ENCODE measurements at regions not wholly inside any gene's neighbourhood (a gene's known extent, or its start where the extent isn't known, plus 50 kb on each side); places are given as distances from the start of the nearest gene placed in this dataset.
"Not testable (repeated sequence)": the region's sequence is repeated elsewhere in the genome, so short reads cannot be mapped to it uniquely, and the experiment has no call there.

DNA sequence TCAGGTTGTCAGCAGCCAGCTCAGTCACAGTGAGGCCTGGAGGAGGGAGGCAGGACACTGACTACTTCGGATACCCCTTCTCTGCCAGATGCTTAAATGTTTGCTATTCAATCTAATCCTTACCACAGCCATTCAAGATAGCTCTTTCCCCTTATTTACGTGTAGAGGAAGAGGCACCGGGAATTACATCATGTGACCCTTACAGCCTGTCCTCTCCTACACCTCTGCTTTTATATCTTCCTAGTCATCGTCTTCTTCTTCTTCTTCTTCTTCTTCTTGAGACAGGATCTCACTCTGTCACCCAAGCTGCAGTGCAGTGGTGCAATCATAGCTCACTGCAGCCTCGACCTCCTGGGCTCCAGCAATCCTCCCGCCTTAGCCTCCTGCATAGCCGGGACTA is 148.1 kb upstream of the NEDD9 start:
- no peak for DNase-seq

DNA sequence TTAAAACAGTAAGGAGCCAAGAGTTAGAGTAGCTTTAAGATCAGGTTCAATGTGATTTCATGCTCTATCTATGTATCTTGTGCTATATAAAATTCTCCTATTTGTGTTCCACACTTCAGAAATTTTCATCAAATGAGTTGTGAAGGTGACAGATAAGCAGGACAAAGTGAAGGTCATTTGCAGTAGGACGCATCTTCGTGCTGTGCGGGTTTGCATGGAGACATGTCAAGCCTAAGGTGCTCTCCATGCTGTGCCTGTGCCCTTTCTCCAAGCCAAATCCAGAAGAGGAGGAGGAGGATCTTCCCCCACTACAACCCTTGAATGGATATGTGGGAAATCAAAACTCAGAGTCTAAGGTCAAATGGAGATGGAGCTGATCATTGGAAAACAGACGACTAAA is 147.3 kb upstream of the NEDD9 start:
- DNase-seq, result no peak

DNA sequence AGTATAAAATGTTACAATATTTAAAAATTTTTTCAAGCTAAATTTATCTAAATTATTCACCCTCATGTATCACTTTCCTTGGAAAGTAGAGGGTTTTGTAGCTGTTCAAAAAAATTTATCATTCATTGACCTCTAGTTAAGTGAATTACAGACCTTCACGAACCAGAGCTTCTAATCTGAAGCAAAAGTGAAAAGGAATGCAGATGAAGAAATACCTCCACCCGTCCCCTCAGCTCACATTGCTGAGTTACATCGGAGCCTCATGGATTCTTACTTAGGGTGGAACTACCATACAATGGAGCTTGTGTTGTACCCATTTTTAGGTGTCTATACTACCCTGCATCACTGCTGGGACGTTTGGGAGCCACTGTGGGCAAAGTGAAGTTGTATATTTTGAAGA is 146.2 kb upstream of the NEDD9 start:
- DNase-seq, result no peak

DNA sequence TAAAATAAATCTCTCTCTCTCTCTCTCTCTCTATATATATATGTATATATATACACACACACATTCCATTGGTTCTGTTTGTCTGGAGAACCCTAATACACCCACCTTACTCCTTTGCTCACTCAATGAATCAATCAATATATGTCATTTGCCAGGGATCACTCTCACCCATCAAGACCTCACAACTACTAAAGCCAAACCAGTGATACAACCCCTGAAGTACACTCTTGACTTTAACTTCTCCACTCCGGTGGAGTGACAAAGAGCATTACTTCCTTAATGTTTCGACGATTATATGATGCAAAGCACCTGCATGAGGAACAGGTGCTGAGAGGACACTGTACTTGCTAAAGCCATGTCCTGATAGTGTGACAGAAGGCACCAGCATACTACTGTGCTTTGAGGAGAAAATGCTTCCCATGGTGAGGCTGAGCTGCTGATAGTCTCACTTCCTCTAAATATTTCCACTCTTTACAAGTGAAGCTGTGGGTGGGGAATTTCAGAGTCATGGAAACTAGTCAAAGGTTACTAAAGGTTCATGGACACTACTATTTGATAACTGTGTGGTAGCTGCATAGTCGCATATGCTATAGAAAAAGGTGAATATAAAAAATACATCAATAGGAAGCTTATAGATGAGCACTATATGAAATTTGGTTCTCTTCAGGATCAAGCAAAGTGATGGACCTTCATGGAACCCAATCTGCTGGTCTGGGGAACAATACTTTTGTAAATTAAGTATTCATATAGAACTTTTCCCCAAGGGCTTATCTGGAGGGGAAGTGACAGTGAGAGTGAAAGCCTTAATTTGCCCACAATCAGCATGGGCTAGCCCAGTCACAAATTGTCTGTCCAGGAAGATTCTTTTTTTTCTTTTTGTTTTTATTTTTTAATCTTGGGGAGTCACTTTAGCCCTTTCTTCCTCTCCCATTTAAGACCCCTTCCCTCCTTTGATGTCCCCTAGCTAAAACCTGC is 141.9 kb upstream of the NEDD9 start:
- no peak for DNase-seq

DNA sequence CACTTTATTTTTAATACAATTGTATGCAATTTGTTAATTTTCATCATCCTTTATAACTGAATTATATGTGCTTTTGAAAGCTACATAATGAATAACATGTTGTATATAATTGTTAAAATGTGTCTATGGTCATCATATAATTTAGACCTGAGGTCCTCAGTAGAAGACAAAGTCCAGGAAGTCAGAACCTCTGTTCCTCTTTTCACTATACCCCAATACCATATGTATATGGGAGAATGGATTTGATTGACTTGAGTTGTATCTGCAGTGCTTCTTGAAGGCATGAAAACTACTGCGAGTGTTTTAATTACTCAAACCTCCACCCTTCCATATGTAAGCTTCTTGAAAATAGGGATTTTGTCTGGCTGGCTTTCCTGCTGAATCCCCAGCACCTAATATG is 140.7 kb upstream of the NEDD9 start:
- DNase-seq, result no peak

DNA sequence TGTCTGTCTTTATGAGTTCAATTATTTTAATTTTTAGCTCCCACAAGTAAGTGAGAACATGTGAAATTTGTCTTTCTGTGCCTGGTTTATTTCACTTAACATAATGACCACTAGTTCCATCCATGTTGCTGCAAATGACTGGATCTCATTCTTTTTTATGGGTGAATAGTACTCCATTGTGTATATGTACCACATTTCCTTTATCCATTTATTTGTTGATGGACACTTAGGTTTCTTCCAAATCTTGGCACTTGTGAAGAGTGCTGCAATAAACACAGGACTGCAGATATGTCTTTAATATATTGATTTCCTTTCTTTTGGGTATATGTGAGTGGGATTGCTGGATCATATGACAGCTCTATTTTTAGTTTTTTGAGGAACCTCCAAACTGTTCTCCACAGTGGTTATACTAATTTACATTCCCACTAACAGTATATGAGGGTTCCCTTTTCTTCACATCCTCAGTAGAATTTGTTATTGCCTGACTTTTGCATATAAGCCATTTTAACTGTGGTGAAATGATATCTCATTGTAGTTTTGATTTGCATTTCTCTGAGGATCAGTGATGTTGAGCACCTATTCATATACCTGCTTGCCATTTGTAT is 139.8 kb upstream of the NEDD9 start:
- DNase-seq, result not testable (repeated sequence)

DNA sequence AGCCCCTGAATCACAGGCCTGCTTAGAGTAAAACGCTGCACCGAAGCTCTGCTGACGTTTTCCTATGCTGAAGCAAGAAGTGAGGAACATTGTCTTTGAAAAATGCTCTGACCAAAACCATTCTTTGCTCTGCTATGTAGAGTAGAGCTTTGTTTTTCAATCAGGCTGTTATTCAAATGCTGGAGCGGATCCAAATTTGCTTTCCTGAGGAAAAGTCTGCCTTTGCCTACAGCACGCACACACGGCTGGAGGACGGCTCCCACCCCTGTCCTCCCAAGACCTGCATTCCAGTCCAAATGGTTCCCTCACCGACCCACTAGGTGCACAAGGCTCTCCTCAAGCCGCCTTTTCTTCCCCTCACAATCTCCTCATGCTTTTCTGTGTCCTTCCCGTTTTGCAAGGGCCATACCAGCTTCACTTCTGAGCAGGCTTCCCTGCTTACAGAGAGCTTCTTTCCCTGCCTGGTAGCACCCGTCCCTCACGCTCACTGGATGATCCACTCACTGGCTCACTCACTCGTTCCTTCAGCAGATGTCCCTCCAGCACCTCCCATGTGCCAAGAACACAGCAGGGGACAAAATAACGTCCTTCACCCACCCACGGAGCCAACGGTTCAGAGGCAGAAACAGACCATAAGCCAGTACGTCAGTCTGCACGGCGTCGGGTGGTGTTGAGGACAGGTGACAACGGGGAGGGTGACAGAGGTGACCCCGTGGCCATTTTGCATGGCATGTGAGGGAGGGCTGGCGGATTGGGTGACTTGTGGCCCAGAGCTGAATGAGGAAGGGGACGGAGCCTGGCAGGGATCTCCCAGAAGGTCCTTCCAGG is 137.9 kb upstream of the NEDD9 start:
- DNase-seq, result no peak

DNA sequence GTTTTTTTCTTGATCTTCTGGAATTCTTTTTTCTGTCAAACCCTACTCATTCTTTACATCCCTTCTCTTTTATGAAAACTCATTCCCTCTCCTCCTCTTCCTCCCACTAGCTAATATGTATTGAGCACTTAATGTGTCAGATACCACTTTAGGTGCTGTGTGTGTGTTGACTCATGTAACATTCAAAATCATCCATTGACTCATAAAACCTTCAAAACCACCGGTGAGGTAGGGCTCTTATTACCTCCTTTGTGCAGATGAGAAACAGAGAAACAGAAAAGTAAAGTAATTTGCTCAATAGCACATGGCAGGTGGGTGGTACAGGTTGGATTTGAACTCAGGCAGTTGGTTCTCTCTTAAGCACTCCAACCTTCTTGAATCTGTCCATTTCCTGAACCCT is 136.3 kb upstream of the NEDD9 start:
- no peak for DNase-seq

DNA sequence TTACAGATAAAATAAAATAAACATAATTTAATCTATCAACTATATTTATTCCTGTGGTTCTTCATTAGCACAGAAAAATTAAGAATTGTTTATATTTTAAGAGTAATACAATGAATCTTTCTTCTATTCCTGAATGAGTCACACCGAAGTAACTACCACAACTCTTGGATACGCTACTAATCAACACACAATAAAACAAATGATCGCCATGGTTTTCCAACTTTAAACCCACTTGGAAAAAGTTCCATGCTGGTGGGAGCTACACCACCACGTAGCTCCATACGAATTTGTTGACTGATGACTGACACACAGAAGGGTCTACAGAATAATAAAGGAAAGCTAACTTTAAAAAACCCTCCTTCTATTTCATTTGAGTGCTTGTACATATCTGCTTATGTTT is 135.8 kb upstream of the NEDD9 start:
- DNase-seq, result no peak

DNA sequence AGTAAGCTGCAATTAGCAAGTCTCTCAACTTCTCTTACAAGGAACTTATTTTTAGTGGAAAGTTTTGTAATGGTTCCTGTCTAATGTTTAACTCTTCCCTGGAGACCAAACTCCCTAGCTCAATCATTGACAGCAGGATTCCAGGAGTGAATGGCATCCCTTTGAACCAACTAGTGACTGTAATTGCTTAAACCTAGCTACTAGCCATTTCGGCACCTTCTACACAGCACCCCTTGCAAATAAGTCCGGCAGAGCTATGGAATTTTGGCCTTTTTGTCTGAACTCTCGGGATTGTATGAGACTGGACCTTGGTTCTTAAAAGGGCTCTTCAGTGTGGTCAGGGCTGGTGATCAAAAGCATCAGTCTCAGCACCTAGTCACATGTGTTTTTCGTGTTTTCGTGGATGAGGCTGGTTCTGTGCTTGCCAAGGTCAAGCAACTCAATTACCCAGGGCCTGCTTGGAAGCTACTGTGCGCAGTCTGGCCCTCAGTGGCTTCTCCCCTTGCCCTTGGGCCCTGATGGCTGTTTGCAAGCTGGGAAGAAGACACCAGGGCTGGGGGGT is 135.3 kb upstream of the NEDD9 start:
- no peak for DNase-seq

DNA sequence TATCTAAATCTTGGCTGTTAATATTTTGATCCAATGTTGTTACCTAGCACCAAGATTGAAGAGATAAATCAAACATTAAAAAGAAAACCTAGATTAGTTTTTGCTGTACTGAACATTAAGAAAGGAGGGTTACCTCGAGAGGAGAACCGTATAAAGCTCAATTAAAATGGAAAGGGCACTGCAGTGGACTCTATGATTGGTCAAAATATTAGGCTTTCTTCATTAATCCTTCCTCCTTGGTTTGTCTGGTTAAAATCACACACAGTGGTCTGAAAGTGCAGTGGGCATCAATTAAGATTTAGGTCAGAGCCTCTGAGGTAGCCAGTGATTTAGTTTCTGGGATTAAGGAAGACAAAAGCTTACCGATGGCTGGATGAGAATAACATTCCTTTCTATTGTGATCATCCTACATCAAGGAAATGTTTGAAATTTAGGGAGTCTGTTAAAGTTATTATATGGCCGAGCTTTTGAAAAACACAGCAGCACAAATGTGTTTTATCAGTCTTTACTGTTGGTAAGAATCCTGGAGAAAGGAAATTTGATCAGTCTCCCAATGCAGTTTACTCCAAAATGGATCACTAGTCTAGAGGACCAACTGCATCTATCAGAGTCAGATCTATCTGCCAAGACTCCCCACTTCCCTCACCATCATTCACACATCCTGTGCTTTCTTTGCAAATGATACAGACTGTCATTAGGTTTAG is 134.6 kb upstream of the NEDD9 start:
- no peak for DNase-seq

DNA sequence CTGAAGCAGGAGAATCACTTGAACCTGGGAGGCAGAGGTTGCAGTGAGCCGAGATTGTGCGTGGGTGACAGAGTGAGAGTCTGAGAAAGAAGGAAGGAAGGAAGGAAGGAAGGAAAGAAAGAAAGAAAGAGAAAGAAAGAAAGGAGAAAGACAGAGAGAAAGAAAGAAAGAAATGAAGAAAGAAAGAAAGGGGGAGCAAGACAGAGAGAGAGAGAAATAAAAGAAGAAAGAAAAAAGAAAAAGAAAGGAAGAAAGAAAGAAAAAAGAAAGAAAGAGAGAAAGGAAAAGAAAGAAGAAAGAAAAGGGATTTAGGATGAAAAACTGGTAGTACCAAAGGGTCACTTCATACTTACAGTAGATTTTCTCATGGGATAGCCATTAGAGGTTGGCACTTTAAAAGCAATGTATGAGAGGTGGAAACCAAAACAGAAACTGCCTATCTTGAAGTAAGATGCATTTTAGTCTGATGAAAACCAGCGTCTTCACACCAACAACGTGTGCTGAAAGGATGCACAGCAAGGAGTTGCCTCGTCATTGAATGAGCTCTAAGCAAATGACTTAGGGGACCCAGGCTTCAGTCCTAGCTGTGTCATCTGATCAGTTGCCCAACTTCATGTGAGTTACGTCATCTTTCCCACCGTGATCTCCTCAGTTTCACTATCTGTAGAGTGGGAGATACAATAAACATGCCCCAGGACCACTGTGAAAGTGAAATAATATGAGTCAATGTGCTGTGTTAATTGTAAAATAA is 133.9 kb upstream of the NEDD9 start:
- DNase-seq, result no peak

DNA sequence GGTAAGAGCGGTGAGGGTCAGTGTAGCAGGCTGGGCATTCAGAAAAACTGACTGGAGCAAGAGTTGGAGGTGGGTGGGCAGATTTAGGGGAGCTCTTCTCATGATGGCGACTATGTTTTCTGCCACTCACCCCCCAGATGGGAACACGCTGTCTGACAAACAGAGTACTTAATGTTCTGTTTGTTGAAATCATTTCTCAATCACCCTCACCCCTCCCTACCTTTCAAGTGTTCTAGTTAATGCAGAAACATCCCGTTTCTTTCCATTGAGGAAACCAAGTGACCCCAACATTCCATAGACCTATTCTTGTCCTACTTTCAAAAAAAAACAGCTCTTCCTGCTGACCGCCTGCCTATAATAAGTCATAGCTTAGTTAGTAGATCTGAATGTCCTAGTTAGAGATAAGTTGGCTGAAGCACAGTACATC is 132.5 kb upstream of the NEDD9 start:
- DNase-seq, result no peak

DNA sequence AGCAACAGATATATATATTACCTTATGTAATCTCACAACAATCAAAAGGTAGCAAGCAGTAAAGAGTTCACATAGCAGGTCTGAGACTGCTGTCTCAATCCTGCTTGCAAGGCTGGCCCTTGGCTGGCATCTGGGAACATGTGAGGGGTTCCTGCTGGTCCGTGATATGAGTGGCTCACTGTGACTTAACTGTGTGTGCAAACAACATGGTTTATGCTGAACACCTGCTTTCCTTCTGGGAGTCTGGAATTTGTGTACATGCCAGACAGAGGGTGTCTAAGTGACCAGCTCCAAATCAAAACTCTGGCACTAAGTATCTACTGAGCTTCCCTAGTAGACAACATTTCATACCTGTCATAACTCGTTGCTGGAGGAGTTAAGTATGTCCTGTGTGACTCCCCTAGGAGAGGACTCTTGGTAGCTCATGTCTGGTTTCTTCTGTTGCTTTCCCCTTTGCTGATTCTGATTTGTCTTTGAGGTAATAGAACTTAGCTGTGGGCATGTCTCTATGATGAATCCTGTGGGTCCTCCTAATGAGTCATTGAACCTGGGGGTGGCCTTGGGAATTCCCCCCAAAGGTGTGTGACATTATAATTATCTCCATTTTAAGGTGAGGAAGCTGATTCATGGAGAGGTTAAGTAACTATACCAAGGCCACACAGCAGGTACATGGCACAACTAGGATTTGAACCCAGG is 131.6 kb upstream of the NEDD9 start:
- no peak for DNase-seq

DNA sequence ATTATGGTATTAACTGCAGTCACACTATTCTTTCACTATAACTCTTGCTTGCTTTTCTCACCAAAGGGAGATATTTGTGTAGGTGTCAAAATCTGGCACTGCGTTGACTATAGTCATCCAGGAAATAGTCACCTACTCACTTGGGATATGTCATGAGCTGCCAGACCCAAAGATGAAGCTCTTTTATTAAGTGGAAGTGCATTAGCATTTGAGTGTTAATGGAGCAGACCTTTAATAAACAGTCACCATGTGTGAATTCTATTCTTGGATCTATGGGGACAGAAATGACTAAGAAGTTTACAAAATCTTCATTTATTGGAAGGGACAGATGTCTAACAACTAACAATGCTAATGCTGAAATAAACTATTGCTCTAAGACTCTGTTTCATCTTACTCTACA is 130.1 kb upstream of the NEDD9 start:
- DNase-seq, result no peak

DNA sequence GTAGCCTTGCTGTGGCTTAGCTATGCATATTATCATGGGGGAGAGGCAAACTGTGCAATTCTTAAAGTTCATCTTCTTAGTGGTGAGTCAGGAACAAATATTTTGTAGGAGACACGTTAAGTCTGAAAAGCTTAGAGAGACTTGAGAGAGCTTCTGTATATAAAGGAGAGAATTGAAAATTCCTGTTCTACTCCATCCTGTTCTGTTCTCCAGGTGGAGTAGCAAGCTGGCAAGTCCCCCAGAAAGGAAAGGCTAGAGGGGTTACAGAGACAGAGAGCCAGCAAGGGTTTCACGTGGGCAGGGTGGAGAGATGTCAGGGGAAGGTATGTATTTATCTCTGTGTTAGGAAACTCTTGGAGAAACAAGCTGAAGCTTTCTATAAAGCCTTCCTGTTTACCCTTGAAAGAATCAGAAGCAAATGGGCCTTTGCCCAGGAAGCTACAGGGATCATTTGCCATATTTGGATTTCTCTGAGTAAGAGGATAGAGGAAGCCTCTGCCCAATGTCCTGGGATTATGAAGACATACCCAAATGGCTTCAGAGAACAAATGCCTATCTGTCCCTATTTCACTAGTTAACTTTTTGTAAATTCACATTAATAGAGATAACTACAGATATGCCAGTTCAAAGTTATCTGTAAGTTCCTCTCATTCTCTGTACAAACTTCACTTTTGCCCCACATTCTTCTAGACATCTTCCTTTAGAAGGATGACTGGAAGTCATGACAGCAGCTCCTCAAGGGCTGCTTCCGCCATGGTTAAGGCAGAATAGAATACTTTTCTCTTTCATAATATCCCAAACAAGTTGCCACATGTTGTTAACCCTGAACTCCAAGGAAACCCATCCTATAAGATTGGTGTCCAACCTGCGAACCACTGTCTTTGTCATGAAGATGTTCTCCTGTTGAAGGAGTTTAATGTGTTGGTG is 126.7 kb upstream of the NEDD9 start:
- DNase-seq, result no peak

DNA sequence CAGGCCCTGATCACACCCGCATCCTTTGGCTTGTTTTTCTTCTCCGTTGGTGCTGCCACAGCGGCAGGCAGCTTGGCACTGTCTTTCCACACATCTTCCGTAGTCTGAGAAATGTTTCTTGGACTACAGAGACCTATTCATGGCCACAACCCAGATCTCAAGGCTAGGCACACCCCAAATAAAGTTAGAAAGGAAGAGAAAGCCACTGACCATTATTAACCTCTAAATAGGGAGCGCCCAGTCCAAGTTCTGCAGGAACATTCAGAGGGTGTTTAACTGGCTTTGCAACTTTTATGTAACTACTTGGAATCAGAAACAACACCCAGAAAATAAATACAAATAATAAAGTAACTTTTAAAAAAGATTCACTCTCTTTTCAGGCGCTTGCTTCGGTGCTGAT is 124.8 kb upstream of the NEDD9 start:
- no peak for DNase-seq

DNA sequence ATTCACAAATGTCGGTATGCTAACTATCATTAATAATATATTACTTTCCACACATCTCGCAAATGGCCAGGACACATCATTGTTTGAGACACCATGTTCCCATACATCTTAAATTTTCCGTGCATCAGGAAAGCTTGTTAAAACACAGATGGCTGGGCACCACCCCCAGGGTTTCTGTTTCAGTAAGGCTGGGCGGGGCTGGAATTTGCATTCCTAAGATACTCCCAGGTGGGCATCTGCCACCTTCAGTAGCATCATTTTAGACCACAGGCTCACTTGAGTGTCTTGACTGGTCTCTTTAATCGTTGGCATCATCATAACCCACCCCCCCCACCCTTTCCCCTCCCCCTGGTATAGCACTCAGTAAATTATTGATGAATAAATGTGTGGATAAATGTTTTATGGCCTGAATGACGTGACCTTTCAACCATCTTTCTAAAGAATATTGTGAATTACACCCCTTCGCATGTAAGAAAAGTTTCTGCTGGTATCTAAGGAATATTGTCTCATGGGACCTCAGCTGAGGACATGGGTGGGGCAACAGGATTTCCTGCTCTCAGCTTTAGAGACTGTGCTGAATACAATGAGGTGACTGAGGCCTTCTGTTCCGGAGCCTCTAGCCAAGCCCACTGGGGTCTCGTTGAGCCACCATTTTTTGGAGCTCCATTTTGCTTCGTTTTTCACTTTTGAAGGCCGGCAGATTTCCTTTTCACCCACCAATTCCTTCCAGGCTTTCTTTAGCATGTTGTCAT is 124.1 kb upstream of the NEDD9 start:
- DNase-seq, result no peak

DNA sequence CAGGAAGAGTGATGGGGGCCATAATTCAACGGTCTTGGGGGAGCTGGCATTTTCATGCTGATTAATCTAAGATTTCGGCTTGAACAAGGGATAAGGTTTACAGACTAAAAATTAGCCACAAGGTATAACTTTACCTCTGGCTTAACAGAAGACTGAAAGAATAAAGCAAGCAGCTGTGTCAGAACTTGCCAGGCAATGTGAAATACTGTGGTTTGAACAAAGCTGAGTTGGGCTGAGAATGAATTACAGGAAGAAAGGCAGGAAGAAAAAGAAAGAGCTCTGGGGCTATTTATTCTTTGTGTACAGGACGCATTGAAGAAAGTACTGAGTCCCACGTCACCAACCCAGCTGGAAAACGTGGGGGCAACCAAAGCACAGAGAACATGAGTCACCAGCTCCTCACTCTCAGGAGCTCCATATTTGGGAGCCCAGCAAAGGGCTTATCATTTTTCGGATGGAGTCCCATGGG is 121.5 kb upstream of the NEDD9 start:
- DNase-seq, result no peak
